GM18508 (cell line): ENCODE measurements at regions not wholly inside any gene's neighbourhood (a gene's known extent, or its start where the extent isn't known, plus 50 kb on each side); places are given as distances from the start of the nearest gene placed in this dataset.

ENCODE experiments used
- ATAC-seq: cut with Tn5 transposase; IDR thresholded peaks from one replicate; pipeline ENCODE4 v1.9.1; 2021; ENCODE audit warnings: moderate number of reproducible peaks; ENCODE audit not compliant: insufficient read depth, unreplicated experiment

DNA sequence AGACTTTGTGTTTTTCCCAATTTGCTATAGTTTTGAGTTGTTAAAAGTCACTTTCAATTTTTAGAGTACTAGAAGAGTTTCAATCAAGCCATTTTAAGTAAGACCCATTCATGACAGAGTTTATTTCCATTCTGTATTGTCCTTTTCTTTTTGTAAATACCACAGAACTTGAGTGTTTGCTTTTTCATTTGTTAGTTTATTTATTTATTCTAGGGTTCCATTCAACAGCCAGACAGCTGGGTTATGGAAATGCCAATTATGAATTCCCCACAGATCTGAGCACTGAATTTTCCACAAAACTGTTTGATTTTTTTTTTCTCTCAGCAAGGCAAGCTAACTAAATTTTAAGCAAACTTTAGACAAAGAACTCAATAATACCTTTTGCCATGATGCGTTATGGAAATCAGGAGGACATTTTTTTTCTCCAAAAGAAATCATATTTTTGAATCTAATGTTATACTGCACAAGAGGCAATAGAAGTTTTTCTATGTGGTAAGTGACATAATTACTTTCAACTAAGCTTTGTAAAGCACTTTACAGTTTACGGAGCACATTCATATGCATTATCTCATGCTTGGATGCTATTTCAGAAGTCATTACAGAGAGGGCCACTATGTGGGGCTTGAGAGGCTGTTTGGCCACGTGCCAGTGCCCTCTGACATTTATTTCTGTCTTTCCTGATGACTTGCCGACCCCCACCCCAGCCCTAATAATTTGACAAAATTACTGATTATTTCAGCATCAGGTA is 181.5 kb downstream of the VRK1 start:
- ATAC-seq = no peak

DNA sequence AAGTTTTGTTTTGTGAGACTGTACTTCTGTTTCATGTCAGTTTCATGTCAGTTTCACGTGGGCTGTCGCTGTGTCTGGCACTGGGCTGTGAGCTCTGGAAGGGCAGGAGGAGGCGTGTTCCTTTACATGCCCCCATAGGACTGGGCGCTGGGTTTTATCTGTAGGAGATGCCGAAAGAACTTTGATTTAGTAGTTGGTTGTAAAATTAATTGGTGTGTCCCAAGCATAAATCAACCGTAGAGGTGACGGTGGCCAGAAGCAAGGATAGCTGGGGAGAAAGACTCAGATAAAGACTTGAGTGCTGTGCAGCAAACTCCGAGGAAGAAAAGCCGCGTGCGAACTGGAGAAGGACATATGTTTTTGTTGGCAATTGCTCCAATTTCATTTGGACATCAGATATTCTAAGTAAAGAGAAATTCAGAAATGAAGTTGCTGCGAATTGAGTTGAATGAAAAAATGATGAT is 182.5 kb downstream of the VRK1 start:
- no peak for ATAC-seq

DNA sequence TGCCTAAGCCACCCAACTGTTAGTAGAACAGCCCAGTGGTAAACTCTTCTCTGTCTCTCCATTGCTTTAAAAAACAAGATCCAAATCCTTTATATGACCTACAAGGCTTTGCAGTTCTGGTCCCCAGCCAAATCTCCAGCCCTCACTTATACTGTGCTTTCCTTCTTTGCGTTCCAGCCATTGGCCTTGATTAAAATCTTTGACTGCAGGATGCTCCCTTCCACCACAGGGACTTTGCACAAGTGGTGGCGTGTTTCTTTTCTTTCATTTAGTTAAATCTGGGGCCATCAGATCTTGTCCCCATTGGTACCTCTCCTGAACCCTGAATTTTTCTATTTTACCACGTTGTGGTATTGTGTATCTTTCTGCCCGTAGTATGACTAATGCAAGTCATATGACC is 183.7 kb downstream of the VRK1 start:
- ATAC-seq = no peak

DNA sequence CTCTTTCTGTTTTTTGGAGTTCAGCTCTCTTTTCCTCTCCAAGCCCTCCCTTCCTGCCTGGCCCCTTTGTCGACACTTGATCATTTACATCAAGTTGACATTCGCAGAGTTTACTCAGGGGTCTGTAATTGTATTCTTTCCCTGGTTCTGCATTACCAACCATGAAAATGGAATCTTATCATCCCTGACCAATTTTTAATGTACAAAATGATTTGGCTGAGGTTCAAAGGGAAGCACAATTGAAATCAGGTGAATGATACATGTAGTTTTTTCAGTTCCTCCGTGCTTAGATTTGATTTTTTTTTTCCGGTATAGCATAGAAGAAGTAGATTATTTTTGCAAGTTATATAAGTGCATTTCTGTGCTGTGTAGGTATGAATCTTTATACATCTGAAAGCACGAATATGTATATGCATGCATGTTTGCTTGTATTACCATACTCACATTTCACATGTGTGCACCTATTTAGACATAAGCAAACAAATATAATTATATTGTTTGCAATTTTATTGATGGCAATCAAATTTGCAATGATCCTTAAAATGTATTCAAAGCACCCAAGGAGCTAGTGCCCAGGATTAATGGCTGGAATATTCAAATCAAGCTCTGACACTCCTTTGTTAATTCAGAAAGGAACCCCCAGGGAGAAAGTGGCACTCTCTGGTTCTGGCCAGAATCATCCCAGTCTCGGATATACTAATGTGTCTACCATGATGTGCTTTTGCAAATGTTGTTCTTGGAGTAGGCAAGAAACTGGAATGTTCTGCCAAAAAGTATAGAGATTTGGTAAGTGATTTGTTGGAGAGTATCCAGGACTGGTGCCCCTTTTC is 189.3 kb downstream of the VRK1 start:
- no peak for ATAC-seq

DNA sequence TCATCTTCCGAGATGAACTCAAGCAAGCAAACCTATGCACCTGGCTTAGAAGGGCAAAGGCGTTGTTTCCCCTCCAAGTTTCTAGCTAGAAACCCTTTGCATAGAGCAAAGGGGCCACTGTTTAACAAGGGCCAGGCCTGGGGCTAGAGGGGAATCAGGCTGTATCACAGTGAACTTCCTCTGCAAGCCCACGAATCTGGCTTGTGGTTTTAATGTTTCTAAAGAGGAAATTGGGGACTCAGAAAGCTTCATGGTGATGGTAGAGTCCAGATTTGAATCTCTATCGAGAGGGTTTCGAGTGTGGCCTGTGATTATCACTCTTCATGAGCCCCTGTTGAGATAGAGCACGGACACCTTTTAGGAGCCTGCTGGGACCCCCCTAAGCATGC is 189.9 kb downstream of the VRK1 start:
- no peak for ATAC-seq

DNA sequence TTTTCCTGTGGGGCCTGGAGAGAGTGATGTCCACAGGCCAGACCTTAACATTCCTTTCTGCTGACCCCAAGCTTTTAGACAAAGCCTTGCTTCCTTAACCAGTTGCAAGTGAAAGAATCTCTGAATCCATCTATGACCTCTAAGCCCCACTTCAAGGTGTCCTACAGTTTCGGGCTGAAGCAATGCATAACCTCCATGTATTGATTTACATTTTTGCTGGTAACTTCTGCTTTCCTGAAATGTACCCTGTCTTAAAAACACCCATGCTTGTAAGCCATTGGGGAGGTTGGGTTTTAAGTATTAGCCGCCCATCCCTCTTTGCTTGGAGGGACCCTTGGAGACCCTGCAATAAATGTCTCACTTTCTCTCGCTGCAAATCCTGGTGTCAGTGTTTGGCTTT is 190.6 kb downstream of the VRK1 start:
- no peak for ATAC-seq

DNA sequence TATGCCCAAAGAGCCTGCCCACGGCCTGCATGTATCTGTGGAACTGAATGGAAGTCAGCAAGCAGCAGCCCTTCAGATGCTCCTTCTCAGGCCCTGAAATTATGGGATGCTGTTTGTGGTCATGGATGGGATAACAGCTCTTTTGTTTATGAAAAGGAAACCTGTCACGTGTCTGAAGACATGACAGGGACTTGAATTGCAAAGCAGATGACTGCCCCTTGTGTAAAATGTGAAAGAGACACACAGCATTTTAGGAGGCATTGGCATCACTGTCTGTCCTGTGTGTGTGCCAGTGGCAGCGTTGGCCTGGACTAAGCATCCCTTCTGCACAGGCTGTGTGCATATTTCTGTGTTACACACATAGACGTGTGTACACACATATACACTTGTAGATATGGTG is 192.1 kb downstream of the VRK1 start:
- no peak for ATAC-seq

DNA sequence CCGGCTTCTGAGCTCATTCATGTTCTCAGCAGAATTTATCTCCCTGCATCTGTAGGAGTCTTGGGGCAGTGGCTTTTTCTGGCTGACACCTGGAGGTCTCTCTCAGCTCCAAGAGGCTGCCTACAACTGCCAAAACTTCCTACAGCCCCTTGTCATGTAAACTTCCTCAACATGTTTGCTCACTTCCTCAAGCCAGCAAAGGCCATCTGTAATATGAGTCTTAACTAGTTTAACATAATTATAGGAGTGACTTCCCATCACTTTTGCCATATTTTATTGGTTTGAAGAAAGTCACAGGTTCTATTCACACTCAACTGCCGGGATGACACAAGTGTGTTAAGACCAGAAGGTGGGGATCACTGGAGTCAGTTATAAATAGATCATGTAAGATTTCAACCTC is 194.0 kb downstream of the VRK1 start:
- ATAC-seq = no peak

DNA sequence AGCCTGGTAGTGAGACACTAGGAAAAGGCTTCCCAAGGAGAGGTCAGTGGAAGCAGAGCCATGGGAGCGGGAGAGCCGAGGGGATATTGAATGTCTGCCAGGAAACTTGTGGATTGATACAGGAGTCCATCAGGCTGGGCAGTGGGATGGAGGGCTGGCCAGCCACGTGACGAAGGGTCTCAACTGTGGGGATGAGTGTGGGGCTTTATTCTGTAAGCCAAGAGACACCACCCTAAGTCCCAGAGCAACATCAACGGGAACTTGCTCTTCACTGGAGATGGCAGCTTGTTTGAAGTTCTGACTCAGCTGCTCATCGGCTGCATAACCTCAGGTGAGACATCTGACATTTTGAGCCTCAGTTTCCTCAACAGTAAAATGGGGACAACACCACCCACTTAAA is 197.8 kb downstream of the VRK1 start:
- no peak for ATAC-seq

DNA sequence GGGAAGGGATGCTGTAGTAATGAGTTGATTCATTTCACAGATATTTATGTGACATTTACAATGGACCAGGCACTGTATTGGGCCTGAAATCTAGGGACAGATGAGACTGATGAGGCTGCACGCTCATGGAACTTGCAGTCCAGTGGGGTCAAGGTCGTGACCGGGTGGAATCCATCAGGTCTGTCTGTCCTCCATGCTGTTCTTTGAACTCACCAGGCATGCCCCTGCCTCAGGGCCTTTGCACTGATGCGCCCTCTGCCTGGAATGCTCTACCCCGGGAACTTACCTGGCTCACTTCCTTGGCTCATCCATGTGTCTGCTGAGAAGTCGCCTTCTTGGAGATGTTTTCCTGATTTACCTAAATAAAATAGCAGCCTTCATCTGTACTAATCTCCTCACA is 200.1 kb downstream of the VRK1 start:
- ATAC-seq = no peak

DNA sequence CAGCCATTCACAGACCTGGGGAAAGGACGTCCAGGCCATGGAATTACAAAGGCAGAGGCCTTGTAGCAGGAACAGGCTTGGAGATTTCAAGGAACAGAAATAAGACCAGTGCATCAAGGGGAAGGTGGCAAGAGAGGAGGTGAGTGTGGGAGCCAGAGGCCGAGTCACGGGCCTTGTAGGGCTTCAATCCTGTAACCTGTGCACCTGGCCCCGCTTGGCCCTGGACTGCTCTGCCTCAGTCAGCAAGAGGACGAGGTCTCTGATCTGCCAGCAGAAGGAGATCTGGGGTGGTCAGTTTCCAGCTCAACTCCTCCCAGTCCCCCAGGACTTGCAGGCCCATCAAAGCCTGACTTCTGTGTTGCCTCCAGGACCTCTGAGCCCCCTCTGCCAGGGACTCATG is 200.8 kb downstream of the VRK1 start:
- no peak for ATAC-seq

DNA sequence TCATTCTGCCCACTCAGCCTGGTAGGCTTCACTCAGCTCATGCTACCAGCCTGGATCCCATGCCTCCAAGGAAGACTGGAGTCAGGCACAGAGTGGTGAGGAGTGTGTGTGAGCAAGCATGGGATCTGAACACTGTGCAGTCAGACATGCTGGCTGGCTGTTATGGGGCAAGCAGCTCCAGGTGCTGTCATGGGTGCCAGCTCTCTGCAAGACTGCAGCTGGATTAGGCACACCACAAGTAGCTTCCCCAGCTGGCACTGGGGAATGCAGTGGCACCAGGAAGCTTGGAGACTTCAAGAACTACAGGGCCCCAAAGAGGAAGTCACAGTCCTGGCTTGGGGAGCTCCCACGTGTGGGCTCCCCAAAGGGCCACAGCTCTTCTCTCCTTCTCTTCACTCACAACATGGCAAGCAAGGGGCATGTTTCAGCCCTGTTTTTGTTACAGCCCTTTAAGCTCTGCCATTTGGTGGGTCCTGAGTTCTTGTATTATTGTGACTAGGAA is 202.5 kb downstream of the VRK1 start:
- no peak for ATAC-seq

DNA sequence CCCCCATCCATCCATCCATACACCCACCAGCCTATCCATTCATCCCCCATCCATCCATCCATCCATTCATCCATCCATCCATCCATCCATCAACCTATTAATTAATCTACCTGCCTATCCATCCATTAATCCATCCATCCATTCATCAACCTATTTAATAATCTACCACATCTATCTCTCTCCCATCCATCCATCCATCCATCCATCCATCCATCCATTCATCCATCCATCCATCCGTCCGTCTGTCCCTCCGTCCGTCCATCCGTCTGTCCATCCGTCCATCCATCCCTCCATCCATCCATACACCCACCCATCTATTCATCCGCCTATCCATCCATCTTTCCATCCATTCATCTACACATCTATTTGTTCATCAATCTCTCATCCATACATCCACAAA is 205.3 kb downstream of the VRK1 start:
- ATAC-seq = no peak

DNA sequence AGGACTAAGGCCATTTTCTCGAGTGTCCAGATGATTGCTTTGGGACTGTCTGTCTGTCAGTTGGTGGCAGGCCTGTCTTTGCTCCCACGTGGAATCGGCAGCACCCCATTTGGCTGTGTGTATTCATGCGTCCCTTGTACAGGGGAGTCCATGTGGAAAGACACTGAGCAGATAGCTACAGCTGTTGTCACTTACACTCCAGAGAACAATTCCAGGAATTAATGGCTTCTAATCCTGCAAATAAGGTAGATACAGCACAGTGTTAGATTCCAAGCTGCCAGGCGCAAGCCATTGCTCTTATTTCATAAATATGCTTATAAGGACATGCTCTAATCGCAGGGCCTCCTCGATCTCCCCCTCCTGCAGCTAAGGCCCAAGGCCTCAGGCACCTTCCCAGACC is 208.8 kb downstream of the VRK1 start:
- ATAC-seq = no peak

DNA sequence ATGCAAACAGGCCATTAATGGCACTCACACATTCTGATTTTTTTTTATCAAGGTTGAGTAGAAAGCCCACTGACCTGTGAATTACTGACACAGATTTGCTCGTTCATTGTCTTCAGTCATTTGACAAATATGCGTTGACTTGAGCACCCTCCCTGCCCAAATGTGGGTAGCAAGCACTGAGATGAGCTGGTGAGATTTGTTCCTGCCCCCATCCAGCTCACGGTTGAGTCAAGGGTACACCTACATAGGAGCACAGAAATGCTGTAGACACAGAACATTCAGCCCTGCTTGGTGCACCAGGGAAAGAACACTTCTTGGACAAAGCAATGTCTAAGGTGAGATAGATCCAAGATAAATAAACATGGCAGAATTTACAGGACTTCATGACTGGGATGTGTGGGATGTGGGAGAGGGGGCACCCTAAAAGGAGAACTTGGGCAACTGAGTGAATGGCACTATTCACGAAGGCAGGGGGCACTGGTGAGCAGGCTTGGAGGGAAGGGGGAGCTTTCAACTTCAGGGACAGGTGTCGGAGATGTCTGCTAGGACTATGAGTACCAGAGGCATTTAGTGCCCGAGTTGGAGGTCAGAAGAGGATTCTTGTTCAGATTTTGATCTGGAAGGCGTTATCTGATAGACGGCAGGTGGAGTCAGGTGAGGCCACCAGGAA is 213.4 kb downstream of the VRK1 start:
- no peak for ATAC-seq

DNA sequence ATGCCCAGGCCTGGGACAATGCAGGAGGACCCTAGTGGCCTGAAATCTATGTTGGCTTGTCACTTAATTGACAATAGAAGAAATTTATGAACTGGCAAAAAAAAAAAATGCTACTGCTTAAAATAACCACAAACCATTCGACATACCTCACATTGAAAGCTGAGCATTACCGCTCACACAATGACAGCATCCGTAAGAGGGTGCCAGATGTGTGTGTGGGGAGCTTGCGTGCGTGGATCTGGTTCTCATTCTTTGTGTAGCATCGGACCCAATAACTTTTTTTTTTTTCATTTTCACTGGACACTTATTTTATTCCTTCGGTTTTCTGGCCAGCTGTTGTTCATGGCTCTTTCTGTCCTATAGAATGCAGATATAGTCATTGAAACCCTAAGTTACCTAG is 216.7 kb downstream of the VRK1 start:
- no peak for ATAC-seq

DNA sequence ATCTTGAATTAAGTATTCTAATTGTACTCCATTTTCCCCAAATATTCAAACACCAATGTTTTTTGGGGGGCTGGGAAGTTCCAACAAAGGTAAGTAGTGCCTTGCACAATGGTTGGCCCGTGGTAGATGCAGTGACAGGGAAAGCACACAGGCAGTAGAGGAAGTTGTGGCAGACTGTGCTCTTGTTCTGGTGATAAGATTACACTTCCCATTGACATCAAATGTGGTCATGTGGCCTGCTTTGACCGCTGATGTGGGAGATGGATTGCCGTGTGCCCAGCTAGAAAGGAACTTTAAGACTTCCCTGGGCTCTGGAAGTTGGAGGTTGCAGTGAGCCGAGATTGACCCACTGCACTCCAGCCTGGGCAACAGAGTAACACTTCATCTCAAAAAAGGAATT is 223.8 kb downstream of the VRK1 start:
- no peak for ATAC-seq

DNA sequence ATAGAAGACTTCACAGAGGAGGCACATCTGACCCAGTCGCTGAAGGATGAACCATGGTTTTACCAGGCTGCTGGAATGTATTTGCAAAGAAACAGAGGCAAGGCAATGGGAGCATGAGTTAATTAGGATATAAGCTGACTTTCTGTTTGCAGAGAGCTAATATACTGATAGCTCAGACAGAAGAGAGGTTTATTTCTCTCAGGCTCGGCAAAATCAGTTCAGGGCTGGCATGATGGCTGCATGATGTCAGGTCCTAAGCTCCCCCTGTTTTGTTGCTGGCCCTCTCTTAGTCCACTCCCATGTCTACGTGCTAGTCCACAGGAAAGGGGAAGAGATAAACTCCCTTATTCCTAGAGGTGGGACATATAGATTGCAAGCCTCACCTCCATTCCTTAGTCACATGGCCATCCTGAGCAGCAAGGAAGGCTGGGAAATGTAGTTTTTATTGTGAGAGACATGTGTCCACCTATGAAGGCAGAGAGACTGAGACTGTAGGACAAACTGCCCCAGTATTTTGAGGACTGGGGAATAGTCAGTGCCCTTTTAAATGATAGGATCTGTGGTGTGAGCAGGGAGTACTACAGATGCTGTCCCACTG is 224.5 kb downstream of the VRK1 start:
- no peak for ATAC-seq

DNA sequence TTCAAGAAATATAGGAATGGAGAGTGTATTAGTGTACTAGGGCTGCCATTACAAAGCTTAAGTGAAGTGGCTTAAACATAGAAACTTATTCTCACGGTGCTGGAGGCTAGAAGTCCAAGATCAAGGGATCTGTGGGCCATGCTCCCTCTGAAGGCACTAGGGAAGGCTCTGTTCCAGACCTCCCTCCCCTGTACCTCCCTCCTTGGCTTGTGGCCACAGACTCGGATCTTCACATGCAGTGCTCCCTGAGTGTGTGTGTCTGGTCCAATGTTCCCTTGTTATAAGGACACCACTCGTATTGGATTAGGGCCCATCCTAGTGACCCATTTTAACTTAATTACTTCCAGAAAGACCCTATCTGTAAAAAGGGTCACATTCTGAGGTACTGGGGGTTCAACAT is 225.6 kb downstream of the VRK1 start:
- ATAC-seq = no peak

DNA sequence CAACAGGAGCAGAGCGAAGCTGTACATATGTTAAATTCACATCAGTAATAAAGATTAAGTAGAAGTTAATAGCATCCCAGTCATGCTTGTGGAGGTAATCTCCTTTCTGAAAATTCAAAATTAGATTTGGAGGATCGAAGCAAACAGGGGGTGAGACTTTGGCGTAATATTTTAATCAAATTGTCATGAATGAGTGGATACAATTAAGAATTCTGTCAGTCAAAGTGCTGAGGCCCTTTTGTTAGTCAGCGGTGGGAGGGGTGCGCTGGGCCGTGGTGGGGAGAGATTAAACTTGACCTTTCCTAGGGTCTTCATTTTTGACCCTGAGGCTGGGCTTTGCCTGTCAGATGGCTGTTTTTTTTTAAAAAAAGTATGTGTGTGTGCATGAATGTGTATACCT is 226.7 kb downstream of the VRK1 start:
- ATAC-seq = no peak

DNA sequence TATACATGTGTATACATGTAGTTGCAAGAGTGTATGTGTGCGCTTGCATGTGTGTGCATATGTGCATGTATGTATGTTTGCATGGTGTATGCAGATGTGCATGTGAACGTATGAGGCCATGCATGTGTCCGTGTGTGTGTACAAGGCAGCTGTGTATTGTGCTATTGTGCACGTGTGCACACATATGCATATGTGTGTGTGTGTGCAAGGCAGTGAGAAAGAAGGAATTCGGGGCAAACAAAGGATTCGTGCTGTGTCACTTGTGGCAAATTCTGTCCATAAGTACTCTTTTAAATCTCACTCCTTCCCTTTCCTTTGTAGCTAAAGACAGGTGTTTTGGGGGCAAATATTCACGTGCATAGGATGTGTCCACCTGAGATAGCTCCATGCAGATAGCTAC is 227.1 kb downstream of the VRK1 start:
- ATAC-seq = no peak
